ENCODE measurements at regions not wholly inside any gene's neighbourhood (a gene's known extent, or its start where the extent isn't known, plus 50 kb on each side); places are given as distances from the start of the nearest gene placed in this dataset.

DNA sequence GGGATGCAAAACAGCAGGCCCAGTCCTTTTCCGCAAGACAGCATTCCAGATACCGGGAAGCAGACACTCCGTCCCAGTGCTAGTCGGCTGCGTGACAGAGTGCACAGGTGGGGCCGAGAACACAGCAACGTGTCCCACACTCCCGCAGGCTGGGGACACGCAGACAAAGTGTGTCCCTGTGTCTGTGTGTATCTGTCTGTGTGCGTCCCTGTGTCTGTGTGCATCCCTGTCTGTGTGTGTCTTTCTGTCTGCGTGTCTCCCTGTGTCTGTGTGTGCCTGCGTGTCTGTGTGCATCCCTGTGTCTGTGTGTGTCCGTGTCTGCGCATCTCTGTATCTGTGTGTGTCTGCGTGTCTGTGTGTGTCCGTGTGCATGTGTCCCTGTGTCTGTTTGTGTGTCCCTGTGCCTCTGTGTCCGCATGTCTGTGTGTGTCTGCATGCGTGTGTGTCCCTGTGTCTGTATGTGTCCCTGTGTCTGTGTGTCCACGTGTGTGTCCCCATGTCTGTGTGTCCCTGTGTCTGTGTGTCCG, 137.0 kb downstream of the MRPL36 start:
- no peak for ATAC-seq

GRCh38 chr5:1661831-1662558, 137.6 kb downstream of the MRPL36 start:
- no peak for ATAC-seq
- TF ChIP-seq PPARA (CRISPR knock-in tag; IDR thresholded peaks at IDR 0.05; ENCODE audit: borderline replicate concordance) (no peak), ZFP30 (CRISPR knock-in tag; IDR thresholded peaks at IDR 0.05) (no peak)

More for the DNA sequence above, 137.0 kb downstream of the MRPL36 start:
- TF ChIP-seq ISL1 (CRISPR knock-in tag; IDR thresholded peaks at IDR 0.05) (no peak), CSRNP3 (CRISPR knock-in tag; IDR thresholded peaks at IDR 0.05) (no peak), PPARA (CRISPR knock-in tag; IDR thresholded peaks at IDR 0.05; ENCODE audit: borderline replicate concordance) (no peak), RARB (CRISPR knock-in tag; IDR thresholded peaks at IDR 0.05) (no peak), PATZ1 (CRISPR knock-in tag; IDR thresholded peaks at IDR 0.05; ENCODE audit: borderline replicate concordance) (no peak), TOX (CRISPR knock-in tag; IDR thresholded peaks at IDR 0.05; ENCODE audit: borderline replicate concordance) (no peak), GLIS3 (CRISPR knock-in tag; IDR thresholded peaks at IDR 0.05) (no peak), ZC3H10 (CRISPR knock-in tag; IDR thresholded peaks at IDR 0.05) (no peak), ZFP30 (CRISPR knock-in tag; IDR thresholded peaks at IDR 0.05) (no peak), ZNF70 (CRISPR knock-in tag; IDR thresholded peaks at IDR 0.05) (no peak), ESRRG (CRISPR knock-in tag; IDR thresholded peaks at IDR 0.05) (no peak), ZFP3 (CRISPR knock-in tag; IDR thresholded peaks at IDR 0.05) (no peak), ZNF8 (CRISPR knock-in tag; IDR thresholded peaks at IDR 0.05) (no peak), OSR1 (CRISPR knock-in tag; IDR thresholded peaks at IDR 0.05) (no peak), CSDC2 (CRISPR knock-in tag; IDR thresholded peaks at IDR 0.05) (no peak)
- TF ChIP-seq, protein P1, sequence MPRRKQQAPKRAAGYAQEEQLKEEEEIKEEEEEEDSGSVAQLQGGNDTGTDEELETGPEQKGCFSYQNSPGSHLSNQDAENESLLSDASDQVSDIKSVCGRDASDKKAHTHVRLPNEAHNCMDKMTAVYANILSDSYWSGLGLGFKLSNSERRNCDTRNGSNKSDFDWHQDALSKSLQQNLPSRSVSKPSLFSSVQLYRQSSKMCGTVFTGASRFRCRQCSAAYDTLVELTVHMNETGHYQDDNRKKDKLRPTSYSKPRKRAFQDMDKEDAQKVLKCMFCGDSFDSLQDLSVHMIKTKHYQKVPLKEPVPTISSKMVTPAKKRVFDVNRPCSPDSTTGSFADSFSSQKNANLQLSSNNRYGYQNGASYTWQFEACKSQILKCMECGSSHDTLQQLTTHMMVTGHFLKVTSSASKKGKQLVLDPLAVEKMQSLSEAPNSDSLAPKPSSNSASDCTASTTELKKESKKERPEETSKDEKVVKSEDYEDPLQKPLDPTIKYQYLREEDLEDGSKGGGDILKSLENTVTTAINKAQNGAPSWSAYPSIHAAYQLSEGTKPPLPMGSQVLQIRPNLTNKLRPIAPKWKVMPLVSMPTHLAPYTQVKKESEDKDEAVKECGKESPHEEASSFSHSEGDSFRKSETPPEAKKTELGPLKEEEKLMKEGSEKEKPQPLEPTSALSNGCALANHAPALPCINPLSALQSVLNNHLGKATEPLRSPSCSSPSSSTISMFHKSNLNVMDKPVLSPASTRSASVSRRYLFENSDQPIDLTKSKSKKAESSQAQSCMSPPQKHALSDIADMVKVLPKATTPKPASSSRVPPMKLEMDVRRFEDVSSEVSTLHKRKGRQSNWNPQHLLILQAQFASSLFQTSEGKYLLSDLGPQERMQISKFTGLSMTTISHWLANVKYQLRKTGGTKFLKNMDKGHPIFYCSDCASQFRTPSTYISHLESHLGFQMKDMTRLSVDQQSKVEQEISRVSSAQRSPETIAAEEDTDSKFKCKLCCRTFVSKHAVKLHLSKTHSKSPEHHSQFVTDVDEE (CRISPR knock-in tag; IDR thresholded peaks at IDR 0.05): no peak
- TF ChIP-seq, protein P2, sequence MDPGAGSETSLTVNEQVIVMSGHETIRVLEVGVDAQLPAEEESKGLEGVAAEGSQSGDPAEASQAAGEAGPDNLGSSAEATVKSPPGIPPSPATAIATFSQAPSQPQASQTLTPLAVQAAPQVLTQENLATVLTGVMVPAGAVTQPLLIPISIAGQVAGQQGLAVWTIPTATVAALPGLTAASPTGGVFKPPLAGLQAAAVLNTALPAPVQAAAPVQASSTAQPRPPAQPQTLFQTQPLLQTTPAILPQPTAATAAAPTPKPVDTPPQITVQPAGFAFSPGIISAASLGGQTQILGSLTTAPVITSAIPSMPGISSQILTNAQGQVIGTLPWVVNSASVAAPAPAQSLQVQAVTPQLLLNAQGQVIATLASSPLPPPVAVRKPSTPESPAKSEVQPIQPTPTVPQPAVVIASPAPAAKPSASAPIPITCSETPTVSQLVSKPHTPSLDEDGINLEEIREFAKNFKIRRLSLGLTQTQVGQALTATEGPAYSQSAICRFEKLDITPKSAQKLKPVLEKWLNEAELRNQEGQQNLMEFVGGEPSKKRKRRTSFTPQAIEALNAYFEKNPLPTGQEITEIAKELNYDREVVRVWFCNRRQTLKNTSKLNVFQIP (CRISPR knock-in tag; IDR thresholded peaks at IDR 0.05; ENCODE audit: borderline replicate concordance, low read depth): no peak
- TF ChIP-seq, protein P3, sequence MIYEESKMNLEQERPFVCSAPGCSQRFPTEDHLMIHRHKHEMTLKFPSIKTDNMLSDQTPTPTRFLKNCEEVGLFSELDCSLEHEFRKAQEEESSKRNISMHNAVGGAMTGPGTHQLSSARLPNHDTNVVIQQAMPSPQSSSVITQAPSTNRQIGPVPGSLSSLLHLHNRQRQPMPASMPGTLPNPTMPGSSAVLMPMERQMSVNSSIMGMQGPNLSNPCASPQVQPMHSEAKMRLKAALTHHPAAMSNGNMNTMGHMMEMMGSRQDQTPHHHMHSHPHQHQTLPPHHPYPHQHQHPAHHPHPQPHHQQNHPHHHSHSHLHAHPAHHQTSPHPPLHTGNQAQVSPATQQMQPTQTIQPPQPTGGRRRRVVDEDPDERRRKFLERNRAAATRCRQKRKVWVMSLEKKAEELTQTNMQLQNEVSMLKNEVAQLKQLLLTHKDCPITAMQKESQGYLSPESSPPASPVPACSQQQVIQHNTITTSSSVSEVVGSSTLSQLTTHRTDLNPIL (CRISPR knock-in tag; IDR thresholded peaks at IDR 0.05; ENCODE audit: low read depth): no peak

DNA sequence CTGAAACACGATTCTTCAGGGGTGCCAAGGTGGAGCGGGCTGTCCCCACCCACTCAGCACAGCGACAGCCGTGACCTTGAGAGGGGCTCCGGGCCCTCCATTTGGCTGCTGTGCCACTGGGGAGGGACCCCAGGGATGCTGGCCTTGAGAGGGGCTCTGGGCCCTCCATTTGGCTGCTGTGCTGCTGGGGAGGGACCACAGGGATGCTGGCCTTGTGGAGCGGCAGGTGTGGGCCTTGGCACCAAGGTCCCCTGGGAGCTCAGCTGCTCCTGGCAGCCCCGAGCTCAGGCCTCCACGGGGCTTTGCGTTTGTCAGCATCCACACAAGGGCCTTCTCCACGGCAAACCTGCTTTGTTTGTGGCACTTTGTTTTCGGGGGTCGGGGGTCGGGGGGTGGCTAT, 137.6 kb upstream of the LPCAT1 start:
- no peak for ATAC-seq
- TF ChIP-seq ZNF8 (CRISPR knock-in tag; IDR thresholded peaks at IDR 0.05): no peak
- no peak for TF ChIP-seq CSRNP3 (CRISPR knock-in tag; IDR thresholded peaks at IDR 0.05)
- TF ChIP-seq ZFP30 (CRISPR knock-in tag; IDR thresholded peaks at IDR 0.05): no peak
- TF ChIP-seq GLIS3 (CRISPR knock-in tag; IDR thresholded peaks at IDR 0.05): no peak
- TF ChIP-seq ZNF70 (CRISPR knock-in tag; IDR thresholded peaks at IDR 0.05): no peak
- no peak for TF ChIP-seq TCF4 (CRISPR knock-in tag; IDR thresholded peaks at IDR 0.05; ENCODE audit: borderline replicate concordance)
- TF ChIP-seq, protein P1 (CRISPR knock-in tag; IDR thresholded peaks at IDR 0.05): no peak
- TF ChIP-seq, protein P3 (CRISPR knock-in tag; IDR thresholded peaks at IDR 0.05; ENCODE audit: low read depth): no peak
- TF ChIP-seq ZFP3 (CRISPR knock-in tag; IDR thresholded peaks at IDR 0.05): no peak
